Erythroblast (primary cell): ENCODE measurements at regions not wholly inside any gene's neighbourhood (a gene's known extent, or its start where the extent isn't known, plus 50 kb on each side); places are given as distances from the start of the nearest gene placed in this dataset.

Experiments used
- GATA1 ChIP-seq: IDR thresholded peaks from 2 replicates; pipeline ENCODE4 v1.6.1; 2011; ENCODE audit warnings: low read depth, mild to moderate bottlenecking, control low read depth, low read length, moderate library complexity
- POLR2A ChIP-seq: IDR thresholded peaks from 2 replicates; pipeline ENCODE4 v1.6.1; 2011; ENCODE audit warnings: mild to moderate bottlenecking, low read length

GRCh38 chrX:40360557-40360956 lies 220.2 kb upstream of the ATP6AP2 start:
- no peak for TF ChIP-seq POLR2A
- TF ChIP-seq GATA1 = no peak
